Esophagus mucosa (tissue), 1 donor: ENCODE measurements at regions not wholly inside any gene's neighbourhood (a gene's known extent, or its start where the extent isn't known, plus 50 kb on each side); places are given as distances from the start of the nearest gene placed in this dataset.

Experiments used
- ATAC-seq: fragments of 200-7000 bp; cut with Tn5 transposase; one replicate; pipeline ENCODE4 v1.9.1; 2020
- donor health status: DM: yes; HTN: yes; CAD: no.

DNA sequence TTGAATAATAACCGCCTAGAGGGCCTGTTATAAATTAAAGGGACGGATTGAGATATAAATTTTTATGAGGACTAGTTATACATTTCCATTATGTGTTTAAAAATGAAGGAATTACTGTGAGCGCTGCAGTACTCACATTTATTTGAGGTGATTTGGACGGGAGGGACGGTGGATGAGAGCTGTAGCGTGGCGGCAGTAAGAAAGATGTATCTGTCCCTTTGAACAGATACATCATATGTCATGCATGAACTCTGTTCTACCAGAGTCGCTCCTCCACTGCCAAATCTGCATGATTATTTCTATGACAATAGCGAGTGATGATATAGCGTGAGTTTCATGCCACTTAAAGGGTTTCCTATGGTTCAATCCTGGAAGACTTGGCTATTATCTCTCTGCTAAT is 538.8 kb downstream of the MCTP2 start:
- ATAC-seq: no peak

DNA sequence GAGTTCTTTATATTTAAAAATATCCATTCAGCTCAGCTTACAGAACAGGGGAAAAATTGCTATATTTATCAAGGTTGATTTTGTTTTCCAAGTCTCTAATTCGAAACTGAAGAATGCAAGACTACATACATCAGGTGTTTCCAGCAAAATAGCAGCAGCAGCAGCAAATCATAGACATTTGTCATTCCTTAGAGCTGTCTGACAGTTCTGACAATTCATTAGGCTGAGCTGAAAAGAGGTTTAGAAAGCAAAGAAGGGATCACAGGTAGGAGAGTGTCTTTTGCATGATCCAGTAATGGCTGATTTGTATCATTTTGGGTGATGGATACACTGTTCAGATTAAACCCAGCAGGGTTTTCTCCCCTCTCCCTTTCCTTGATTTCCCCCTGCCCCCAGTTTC is 545.7 kb downstream of the MCTP2 start:
- ATAC-seq: no peak

- no peak for ATAC-seq
Observed at GRCh38 chr15:94778840-94779239, 547.5 kb downstream of the MCTP2 start.

DNA sequence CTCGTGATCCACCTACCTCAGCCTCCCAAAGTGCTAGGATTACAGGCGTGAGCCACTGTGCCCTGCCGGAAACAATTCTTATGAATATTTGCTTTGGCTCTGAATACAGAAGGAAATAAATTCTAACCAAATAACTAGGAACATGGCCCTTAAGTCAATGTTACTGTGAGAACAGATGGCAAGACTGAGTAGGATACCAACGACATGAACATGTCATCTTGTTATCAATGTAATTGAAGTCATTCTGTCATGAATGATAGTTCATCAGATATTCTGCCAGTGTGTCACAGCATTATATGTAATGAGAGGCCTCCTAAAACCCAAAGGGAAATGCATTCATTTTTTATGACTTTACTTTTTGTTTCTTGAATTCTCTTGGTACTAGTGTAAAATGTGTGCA is 548.8 kb downstream of the MCTP2 start:
- no peak for ATAC-seq

DNA sequence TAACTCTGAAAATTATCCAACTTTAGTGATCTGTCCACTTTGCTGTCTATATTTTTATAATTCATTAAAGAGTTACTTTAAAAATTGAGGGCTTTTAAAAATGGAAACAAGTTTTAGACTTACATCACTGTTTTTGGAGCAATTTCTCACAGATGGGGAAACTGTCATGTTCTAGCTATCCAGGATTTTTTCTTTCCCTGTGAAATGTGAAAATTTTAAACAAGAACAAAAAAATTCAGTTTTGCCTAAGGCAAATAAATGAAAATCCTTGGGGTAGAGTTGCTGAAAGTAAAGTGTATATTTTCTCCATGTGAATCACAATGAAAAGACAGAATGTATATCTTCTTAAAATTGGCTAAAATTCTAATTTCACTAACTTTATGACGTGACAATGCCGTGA is 553.7 kb downstream of the MCTP2 start:
- ATAC-seq: no peak

DNA sequence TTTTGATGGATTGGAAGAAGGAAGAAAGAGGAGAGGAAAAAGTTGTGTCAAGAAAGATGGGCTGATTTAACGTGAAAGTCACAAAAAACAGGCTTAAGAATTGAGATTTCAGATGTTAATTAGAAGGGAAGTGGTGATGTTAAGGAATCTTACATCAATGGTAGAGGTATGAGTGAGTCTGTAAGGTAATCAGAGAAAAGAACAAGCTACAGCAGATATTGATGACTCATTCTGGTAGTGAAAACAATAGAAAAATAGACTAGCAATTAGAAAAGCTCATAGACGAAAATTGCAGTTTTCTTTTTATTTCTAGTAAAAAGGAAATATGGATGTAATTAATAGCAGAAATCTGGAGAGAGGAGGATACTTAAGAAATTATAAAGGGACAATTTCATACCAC is 559.6 kb downstream of the MCTP2 start:
- peak; percentile 55 for ATAC-seq

DNA sequence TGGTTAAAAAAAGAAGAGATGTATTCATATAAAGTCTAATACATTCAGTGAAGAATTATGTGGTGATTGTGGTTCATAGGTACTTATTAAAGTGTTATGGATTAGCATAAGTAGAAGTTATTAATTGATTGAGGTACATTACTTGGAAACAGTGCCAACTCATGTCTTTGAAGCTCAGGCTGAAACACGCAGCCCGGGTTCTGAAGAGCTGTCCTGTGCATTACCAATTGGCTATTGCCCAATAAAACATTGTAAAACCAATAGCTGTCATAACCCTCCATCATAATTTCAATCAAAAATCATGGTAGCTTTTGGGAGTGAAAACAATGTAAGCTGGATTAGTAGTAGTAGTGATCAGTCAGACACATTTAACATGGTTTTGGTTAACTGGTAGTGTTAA is 560.1 kb downstream of the MCTP2 start:
- ATAC-seq: no peak

DNA sequence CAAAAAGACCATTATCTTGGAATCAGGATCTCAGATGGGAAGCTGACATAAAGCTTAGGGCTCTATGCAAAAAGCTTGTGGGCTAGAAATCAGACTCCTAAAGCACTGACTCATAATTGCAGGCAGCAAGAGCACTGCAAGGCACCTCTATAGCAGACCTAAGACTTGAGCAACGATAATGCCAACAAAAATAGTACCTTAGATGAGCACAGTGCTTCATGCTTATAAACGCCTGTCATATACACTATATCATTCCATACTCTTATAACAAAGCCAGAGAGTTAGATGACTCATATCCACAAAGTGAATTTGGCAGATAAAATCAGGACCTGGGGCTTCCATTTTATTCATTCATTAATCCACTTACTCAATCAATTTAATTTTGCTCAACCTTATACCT is 560.8 kb downstream of the MCTP2 start:
- peak; percentile 88 for ATAC-seq

DNA sequence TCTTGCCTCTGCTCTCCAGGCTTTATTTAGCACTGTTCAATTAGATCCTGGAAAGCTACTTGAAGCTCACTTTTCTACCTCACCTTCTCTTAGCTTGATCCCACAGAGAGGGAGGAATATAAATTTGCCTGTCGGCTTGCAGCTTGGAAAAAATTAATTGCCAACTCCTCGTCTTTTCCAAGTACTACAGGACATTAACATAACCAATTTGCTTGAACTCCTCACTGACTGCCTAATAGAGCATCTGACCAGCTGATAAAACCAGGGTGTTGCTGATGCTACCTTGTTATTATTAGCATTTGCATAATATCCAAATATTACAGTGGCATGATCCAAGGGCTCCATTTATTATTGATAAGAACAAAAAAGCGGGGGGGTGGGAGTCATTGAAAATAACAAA is 561.8 kb downstream of the MCTP2 start:
- no peak for ATAC-seq

DNA sequence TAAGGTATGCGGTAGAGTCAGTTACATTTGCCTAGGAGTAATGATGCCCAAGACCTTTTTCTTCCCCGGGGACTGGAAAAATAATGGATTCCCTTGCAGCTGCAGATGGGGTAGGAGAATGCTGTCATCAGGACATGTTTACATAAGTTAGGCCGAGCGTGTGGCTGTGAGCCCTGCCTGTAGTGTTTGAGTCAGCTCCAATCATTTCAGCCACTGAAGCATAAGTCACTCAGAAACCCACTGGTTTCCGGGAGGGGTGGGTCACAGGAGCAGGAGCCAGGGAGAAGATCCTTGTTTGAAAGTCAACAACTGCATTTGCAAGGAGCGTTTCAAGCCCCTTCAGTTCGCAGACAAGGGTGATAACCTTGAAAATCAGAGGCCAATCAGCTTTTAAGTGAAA is 562.3 kb downstream of the MCTP2 start:
- no peak for ATAC-seq

DNA sequence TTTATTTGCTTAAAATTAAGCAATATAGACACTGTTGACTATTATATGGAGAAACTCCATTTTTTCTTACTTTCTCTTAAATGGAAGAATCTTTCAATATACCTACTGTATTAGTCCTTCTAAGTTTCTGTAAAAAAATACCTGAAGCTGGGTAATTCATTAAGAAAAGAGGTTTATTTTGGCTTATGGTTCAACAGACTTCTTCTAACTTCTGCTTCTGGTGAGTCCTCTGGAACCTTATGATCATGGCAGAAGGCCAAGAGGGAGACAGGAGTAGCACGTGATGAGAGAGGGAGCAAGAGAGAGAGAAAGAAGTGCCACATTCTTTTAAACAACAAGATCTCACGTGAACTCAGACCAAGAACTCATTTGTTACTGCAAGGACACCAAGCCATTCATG is 573.3 kb downstream of the MCTP2 start:
- no peak for ATAC-seq

- ATAC-seq: no peak
Observed at GRCh38 chr15:94815110-94815731, 583.9 kb downstream of the MCTP2 start.

- ATAC-seq: no peak
Observed at GRCh38 chr15:94815914-94816313, 584.6 kb downstream of the MCTP2 start.

- ATAC-seq: no peak
Observed at GRCh38 chr15:94829887-94830884, 598.8 kb downstream of the MCTP2 start.

DNA sequence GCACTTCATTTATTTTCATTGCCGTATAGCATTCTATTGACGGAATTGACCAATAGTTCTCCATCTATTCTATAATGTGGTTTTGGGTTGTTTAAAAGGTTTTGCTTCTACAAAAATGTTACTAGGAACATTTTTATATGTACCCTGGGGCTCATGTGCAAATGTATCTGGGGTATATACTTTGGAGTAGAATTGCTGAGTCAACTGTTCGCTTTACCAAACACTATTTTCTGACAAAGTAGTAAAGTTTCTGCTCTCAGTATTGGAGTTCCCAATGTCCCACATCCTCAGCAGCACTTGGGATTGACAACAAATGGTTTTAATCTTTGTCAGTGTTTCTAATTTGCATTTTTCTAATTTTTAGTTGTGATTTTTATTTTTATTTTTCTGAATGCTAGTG is 602.6 kb downstream of the MCTP2 start:
- ATAC-seq: no peak

DNA sequence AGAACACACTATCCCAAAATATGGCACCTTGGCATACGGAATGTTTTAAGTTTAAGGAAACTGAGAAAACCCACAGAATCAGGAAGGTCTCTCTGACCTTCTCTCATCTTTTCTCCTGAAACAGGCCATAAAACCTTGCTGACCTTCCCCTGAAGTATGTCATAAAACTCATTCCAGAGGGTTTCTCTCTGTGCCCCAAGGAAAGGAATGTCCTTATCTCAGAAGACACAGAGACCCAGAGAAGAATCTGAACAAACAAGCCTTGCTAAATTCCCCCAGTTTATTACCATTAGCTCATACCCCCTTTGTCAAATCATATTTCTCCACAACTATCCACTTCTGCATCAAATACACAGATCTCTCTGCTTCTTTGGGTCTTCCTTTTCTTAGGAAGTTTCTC is 603.1 kb downstream of the MCTP2 start:
- ATAC-seq: no peak

DNA sequence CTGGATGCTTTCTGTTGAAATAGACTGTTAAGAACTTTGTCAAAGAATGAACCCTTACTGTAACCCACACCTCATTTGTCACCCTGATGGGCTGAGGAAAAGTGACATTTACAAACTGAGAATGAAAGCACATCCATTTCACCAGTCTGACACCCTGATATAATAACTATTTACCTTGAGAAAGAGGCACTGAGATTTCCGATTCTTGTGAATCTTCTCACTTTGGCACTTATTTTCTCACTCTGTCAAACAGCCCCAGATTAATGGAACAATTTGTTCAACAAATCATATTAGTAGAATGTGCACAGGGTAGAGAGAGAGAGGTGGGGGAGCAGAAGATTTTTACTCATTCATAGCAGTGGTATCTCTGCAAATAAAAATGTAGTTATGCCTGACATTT is 606.9 kb downstream of the MCTP2 start:
- ATAC-seq: no peak

DNA sequence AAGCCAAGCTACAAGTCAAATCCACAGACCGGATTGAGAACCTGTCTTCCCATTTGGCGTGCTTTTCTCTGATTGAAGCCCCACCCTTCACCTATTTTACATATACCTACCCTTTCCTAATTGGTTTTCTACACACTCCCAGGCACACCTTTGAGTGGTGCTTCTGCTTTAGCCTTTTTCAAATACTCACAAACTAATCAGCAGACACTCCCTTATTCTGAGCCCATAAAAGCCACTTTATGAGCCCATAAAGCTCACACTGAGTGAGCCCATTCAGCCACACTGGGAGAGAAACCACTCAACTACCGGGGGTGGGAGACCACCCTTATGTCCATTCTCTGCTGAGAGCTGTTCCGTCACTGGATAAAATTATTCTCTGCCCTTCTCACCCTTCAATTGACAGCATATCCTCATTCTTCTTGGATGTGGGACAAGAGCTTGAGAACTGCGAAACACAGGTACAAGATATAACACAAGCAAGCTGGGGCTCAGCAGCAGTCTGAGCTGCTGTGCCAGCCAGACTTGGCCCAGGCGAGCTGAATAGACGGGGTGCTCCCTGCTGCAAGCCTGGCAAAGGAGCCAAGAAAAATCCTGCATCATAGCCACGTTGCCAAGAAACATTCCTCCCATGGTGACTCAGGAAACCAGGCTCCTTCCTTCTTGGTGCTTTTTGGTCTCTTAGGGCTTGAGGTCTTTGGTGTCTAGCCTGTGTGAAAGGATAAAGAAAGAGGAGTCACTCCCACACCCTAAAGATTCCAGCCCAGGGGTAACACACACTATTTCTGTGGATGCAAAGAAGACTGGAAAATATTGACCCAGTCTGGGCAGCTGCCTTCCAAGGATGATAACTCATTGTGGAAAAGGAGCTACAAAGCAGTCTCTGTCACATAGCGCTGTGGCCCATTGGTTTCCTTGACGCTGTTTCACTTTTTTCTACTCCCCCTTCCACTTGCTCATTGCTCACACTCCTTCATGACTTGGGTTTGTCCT is 609.7 kb downstream of the MCTP2 start:
- no peak for ATAC-seq

- ATAC-seq: no peak
Observed at GRCh38 chr15:94843060-94843459, 611.7 kb downstream of the MCTP2 start.

DNA sequence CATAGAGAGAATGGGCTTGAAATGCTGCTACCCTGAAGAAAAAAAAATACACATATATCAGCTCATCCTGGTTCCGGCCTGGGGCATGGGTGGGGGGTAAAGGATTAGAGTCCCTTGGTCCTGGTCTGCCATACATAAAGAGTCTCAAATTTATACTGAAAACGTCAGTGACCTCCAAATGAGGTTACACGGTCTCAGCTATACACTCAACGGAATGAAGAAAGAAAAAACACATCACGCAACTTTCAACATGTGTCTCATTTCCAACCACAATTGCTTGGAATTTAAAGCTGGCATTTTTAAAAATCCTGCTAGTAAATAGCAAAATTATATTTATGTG is 612.8 kb downstream of the MCTP2 start:
- ATAC-seq: no peak

GRCh38 chr15:94844538-94845389 is 613.4 kb downstream of the MCTP2 start:
- peak; percentile 64 for ATAC-seq

DNA sequence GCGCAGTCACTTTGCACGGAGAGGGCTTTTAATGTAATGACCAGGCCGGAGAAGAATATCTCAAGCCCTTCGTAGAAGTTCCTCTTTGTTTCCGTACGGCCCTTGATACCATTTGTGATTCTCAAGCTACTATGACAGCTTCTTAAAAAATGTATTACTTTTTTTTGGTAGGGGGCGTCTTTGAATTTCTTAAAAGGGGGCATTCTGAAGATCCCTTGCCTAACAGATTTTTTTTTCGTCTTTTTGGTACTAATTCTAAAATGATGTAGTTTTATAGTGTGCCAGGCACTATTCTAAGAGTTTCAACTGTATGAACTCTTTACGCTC is 614.0 kb downstream of the MCTP2 start:
- no peak for ATAC-seq
